CD4-positive, alpha-beta T cell treated with Interleukin-15 for 1 hour (primary cell): ENCODE measurements at regions not wholly inside any gene's neighbourhood (a gene's known extent, or its start where the extent isn't known, plus 50 kb on each side); places are given as distances from the start of the nearest gene placed in this dataset.
"Not testable (repeated sequence)": the region's sequence is repeated elsewhere in the genome, so short reads cannot be mapped to it uniquely, and the experiment has no call there.

ENCODE experiments used
- DNase-seq: peaks from one replicate; pipeline ENCODE4 v3.0.0-alpha.2; 2020

- no peak for DNase-seq
Observed at GRCh38 chr3:14252321-14253021, 73.9 kb downstream of the LSM3 start.

GRCh38 chr3:14253022-14253706 lies 74.5 kb downstream of the LSM3 start:
- DNase-seq: no peak

- DNase-seq: no peak
Observed at GRCh38 chr3:14253707-14254382, 75.2 kb downstream of the LSM3 start.

GRCh38 chr3:14254812-14255702 lies 76.4 kb downstream of the LSM3 start:
- DNase-seq: no peak

- no peak for DNase-seq
Observed at GRCh38 chr3:14256046-14256445, 77.4 kb downstream of the LSM3 start.

GRCh38 chr3:14256561-14257342 lies 78.1 kb downstream of the LSM3 start:
- DNase-seq: no peak

- no peak for DNase-seq
Observed at GRCh38 chr3:14258906-14259904, 80.6 kb downstream of the LSM3 start.

GRCh38 chr3:14260463-14260862 lies 81.8 kb downstream of the LSM3 start:
- no peak for DNase-seq

- DNase-seq: peak; percentile 68
Observed at GRCh38 chr3:14261229-14261628, 82.6 kb downstream of the LSM3 start.

GRCh38 chr3:14262212-14262611 lies 83.6 kb downstream of the LSM3 start:
- no peak for DNase-seq

- DNase-seq: no peak
Observed at GRCh38 chr3:14262867-14263266, 84.2 kb downstream of the LSM3 start.

- no peak for DNase-seq
Observed at GRCh38 chr3:14263317-14264005, 84.8 kb downstream of the LSM3 start.

GRCh38 chr3:14265246-14265962 lies 86.8 kb downstream of the LSM3 start:
- DNase-seq: no peak

- no peak for DNase-seq
Observed at GRCh38 chr3:14266361-14266760, 87.7 kb downstream of the LSM3 start.

- DNase-seq: no peak
Observed at GRCh38 chr3:14267976-14268375, 89.4 kb downstream of the LSM3 start.

- no peak for DNase-seq
Observed at GRCh38 chr3:14268897-14269296, 90.3 kb downstream of the LSM3 start.

- not testable (repeated sequence) for DNase-seq
Observed at GRCh38 chr3:14272041-14272958, 93.7 kb downstream of the LSM3 start.

GRCh38 chr3:14272959-14273560 lies 94.4 kb downstream of the LSM3 start:
- not testable (repeated sequence) for DNase-seq
